ENCODE measurements at regions not wholly inside any gene's neighbourhood (a gene's known extent, or its start where the extent isn't known, plus 50 kb on each side); places are given as distances from the start of the nearest gene placed in this dataset.

DNA sequence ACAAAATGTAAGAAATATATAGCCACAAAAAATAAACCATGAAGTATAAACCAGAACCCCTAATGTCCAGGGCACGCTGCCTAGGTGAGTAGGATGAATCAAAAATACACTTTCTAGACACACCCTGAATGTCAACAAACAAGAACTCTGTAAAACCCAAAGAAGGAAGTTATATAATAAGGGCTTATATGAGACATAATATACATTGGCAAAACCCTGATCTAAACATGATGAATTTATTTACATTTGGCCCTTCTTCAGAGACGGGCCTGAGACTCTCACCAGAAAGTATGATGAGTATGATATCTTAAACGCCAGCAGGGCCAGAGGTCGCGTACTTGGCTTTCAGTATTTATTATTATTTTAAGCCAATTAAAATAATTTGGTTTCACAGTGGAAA is 125.1 kb upstream of the FST start:
- no peaks in the 10 kb centered on the region; the same call in 1 of the 2 replicates for H3K9me2 ChIP-seq (ENCODE audit: insufficient read depth)
- no peak overlapping the region for H3K27ac ChIP-seq
- no peaks in the 10 kb centered on the region for H3K79me2 ChIP-seq (ENCODE audit: insufficient read depth)
- 69 to 74% methylated on average over 5 of the region's 5 CpGs for WGBS, 2 experiments (ENCODE audit: low coverage in 1 of 2, low lambda C conversion rate in 2 of 2, missing lambda C conversion rate in 2 of 2)
- in situ Hi-C loops (cut with MboI): no loop called here
- H3K4me3 ChIP-seq: no peak overlapping the region
- TF ChIP-seq EZH2 (IDR thresholded peaks at IDR 0.05; ENCODE audit: insufficient read depth, poor library complexity, severe bottlenecking): no peak
- TF ChIP-seq EZH2phosphoT487 (IDR thresholded peaks at IDR 0.05; ENCODE audit: insufficient read depth, low read depth): no peak
- H4K20me1 ChIP-seq (ENCODE audit: insufficient read depth): no peaks in the 10 kb centered on the region
- H3K4me2 ChIP-seq (ENCODE audit: unreplicated experiment): no peak overlapping the region
- H3K9me3 ChIP-seq (ENCODE audit: low read depth): no peaks in the 10 kb centered on the region
- no peak overlapping the region for H3K9ac ChIP-seq
- DNase-seq: no peak
- H3K4me1 ChIP-seq (ENCODE audit: insufficient read depth): peaks cover 28% of the 10 kb centered on the region
- no peak overlapping the region for H2AFZ ChIP-seq
- peaks cover 19% of the 10 kb centered on the region for H3F3A ChIP-seq (ENCODE audit: insufficient read depth)
- no peaks in the 10 kb centered on the region for H3K27me3 ChIP-seq (replicated peaks; ENCODE audit: insufficient read depth)
- no peaks in the 10 kb centered on the region for H3K36me3 ChIP-seq (ENCODE audit: low read depth)

- no peak overlapping the region for H3K27ac ChIP-seq
- WGBS, 2 experiments (ENCODE audit: low coverage in 1 of 2, low lambda C conversion rate in 2 of 2, missing lambda C conversion rate in 2 of 2): 33 to 44% methylated on average over 1 of the region's 1 CpG
- no peaks in the 10 kb centered on the region for H3K27me3 ChIP-seq (replicated peaks; ENCODE audit: insufficient read depth)
- no peaks in the 10 kb centered on the region for H3K9me3 ChIP-seq (ENCODE audit: low read depth)
- no peaks in the 10 kb centered on the region for H3K79me2 ChIP-seq (ENCODE audit: insufficient read depth)
- no peaks in the 10 kb centered on the region for H3K36me3 ChIP-seq (ENCODE audit: low read depth)
- peaks cover 28% of the 10 kb centered on the region for H3K4me1 ChIP-seq (ENCODE audit: insufficient read depth)
- H3K9ac ChIP-seq: no peak overlapping the region
- H3K4me2 ChIP-seq (ENCODE audit: unreplicated experiment): no peak overlapping the region
- TF ChIP-seq EZH2phosphoT487 (IDR thresholded peaks at IDR 0.05; ENCODE audit: insufficient read depth, low read depth) (no peak), EZH2 (IDR thresholded peaks at IDR 0.05; ENCODE audit: insufficient read depth, poor library complexity, severe bottlenecking) (no peak)
- no peaks in the 10 kb centered on the region; the same call in 1 of the 2 replicates for H3K9me2 ChIP-seq (ENCODE audit: insufficient read depth)
- no peak for DNase-seq
- no peaks in the 10 kb centered on the region for H4K20me1 ChIP-seq (ENCODE audit: insufficient read depth)
- in situ Hi-C loops (cut with MboI): no loop called here
- peaks cover 25% of the 10 kb centered on the region for H3F3A ChIP-seq (ENCODE audit: insufficient read depth)
- H3K4me3 ChIP-seq: no peak overlapping the region
- no peak overlapping the region for H2AFZ ChIP-seq
Observed at GRCh38 chr5:53355931-53356330, 124.5 kb upstream of the FST start.

- H3K4me1 ChIP-seq (ENCODE audit: insufficient read depth): peaks cover 41% of the 10 kb centered on the region
- H3K27me3 ChIP-seq (replicated peaks; ENCODE audit: insufficient read depth): no peaks in the 10 kb centered on the region
- in situ Hi-C loops (cut with MboI): no loop called here
- no peak overlapping the region for H3K27ac ChIP-seq
- TF ChIP-seq EZH2 (IDR thresholded peaks at IDR 0.05; ENCODE audit: insufficient read depth, poor library complexity, severe bottlenecking): no peak
- TF ChIP-seq EZH2phosphoT487 (IDR thresholded peaks at IDR 0.05; ENCODE audit: insufficient read depth, low read depth): no peak
- no peaks in the 10 kb centered on the region for H3K79me2 ChIP-seq (ENCODE audit: insufficient read depth)
- H3K4me3 ChIP-seq: no peak overlapping the region
- no peaks in the 10 kb centered on the region; the same call in 1 of the 2 replicates for H3K9me2 ChIP-seq (ENCODE audit: insufficient read depth)
- WGBS, 2 experiments (ENCODE audit: low coverage in 1 of 2, low lambda C conversion rate in 2 of 2, missing lambda C conversion rate in 2 of 2): 85 to 86% methylated on average over 4 of the region's 4 CpGs
- no peak overlapping the region for H3K9ac ChIP-seq
- no peaks in the 10 kb centered on the region for H4K20me1 ChIP-seq (ENCODE audit: insufficient read depth)
- H2AFZ ChIP-seq: no peak overlapping the region
- no peaks in the 10 kb centered on the region for H3K36me3 ChIP-seq (ENCODE audit: low read depth)
- no peak for DNase-seq
- no peaks in the 10 kb centered on the region for H3K9me3 ChIP-seq (ENCODE audit: low read depth)
- H3K4me2 ChIP-seq (ENCODE audit: unreplicated experiment): no peak overlapping the region
- peaks cover 40% of the 10 kb centered on the region for H3F3A ChIP-seq (ENCODE audit: insufficient read depth)
Observed at GRCh38 chr5:53357439-53357838, 123.0 kb upstream of the FST start.

- no peak overlapping the region for H3K27ac ChIP-seq
- no peaks in the 10 kb centered on the region for H3K79me2 ChIP-seq (ENCODE audit: insufficient read depth)
- no peak for DNase-seq
- no peak for TF ChIP-seq EZH2phosphoT487 (IDR thresholded peaks at IDR 0.05; ENCODE audit: insufficient read depth, low read depth)
- no peak for TF ChIP-seq EZH2 (IDR thresholded peaks at IDR 0.05; ENCODE audit: insufficient read depth, poor library complexity, severe bottlenecking)
- in situ Hi-C loops (cut with MboI): no loop called here
- H4K20me1 ChIP-seq (ENCODE audit: insufficient read depth): no peaks in the 10 kb centered on the region
- H2AFZ ChIP-seq: no peak overlapping the region
- no peak overlapping the region for H3K4me2 ChIP-seq (ENCODE audit: unreplicated experiment)
- H3K9ac ChIP-seq: no peak overlapping the region
- H3K36me3 ChIP-seq (ENCODE audit: low read depth): no peaks in the 10 kb centered on the region
- H3F3A ChIP-seq (ENCODE audit: insufficient read depth): peaks cover 50% of the 10 kb centered on the region
- H3K9me2 ChIP-seq (ENCODE audit: insufficient read depth): no peaks in the 10 kb centered on the region; the same call in 1 of the 2 replicates
- no peaks in the 10 kb centered on the region for H3K27me3 ChIP-seq (replicated peaks; ENCODE audit: insufficient read depth)
- no peak overlapping the region for H3K4me3 ChIP-seq
- H3K9me3 ChIP-seq (ENCODE audit: low read depth): no peaks in the 10 kb centered on the region
- H3K4me1 ChIP-seq (ENCODE audit: insufficient read depth): peaks cover 51% of the 10 kb centered on the region
- WGBS, 2 experiments (ENCODE audit: low coverage in 1 of 2, low lambda C conversion rate in 2 of 2, missing lambda C conversion rate in 2 of 2): 96% methylated on average over 2 of the region's 2 CpGs
Observed at GRCh38 chr5:53358794-53359193, 121.6 kb upstream of the FST start.

Measured in GM23248 (cell line).